ENCODE measurements at regions not wholly inside any gene's neighbourhood (a gene's known extent, or its start where the extent isn't known, plus 50 kb on each side); places are given as distances from the start of the nearest gene placed in this dataset.

DNA sequence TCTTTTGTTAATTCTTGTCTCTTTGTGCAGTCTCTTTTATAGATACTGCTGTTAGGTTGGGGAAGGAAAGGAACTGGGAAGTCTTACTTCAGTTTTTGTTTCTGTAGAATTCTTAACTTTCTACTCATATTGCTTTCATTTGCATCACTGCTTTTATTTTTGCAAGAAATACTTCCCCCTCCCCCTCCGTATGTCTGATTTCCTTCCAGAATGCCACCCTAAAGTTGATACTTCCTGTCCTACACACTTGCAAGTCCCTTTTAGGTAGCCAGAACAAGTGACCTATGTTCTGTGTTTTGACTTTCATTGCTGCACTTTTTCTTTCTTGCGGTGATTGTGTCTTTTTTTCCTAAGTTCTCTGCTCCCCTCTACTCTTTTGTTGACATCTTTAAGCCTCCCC lies 477.4 kb downstream of the RSL24D1 start:
- no peak for ATAC-seq

DNA sequence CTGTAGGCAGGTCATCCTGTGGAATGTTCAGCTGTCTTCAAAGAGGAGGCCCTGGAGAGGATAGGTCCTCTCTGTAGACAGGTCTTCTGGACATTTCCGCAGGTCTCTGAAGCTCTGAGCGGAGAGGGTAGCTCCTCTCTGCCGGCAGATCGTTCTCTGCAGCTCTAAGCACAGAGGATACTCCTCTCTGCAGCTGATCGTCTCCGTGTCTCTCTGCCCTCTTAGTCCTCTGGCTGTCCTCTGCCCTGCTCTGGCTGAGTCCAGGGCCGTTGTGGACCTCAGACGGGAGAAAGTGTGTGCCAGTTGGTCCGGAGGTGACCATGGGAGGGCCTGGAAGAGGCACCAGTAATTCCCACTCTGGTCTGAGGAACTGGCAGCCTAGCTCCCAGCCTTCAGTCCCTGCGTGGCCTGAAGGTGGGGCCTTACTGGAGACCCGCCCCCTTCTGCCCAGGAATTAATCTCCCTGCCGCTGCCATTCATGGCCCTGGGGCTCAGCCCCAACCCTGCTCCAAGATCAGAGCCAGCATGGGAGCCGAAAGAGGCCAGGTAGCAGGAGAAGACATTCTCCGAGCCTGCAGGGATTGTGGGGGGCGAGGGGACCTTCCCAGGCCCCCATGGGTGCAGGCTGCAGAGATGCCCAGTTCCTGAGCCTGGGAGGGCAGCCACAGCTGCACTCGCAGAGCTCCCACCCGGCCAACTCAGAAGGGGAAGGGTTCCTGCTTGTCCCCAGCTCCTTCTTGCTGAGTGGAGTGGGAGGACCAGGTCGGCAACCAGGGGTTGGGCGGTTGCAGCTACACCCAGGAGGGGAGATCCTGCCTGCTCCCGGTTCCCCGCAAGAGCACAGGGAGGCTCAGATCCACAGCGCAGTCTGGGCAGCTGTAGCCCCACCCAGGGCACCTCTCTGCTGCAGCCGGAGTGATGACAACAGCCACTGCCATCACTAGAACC lies 488.7 kb downstream of the RSL24D1 start:
- no peak for ATAC-seq

DNA sequence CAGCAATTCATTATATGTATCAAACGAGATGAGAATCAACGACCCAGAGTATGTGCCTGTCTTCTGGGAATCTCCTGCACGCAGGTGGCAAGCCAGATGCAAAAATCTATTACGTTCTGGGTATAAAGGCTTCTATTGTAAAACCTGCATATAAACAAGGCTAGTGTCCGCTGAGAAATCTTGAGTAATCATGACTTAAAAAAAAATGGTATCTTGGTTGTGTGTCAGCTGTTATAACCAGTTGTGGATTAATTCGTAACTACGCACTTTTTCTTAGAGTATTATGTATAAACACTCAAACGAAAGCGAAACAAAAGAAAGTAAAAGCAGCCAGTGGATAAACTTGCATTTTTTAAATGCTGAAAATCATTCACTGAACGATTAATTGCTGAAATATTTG lies 509.1 kb downstream of the RSL24D1 start:
- ATAC-seq, result no peak
